Tibial artery (tissue), 4 donors: ENCODE measurements at regions not wholly inside any gene's neighbourhood (a gene's known extent, or its start where the extent isn't known, plus 50 kb on each side); places are given as distances from the start of the nearest gene placed in this dataset.

ENCODE experiments used
- DNase-seq, 2 donors: peaks; one replicate each; pipeline ENCODE4 v3.0.0-alpha.2; 2019
- H3K27ac ChIP-seq, 2 donors: fragments of 200-600 bp; sonication (generic) in 1 of 2; 1 replicate in 1 of 2; 2 replicates in 1 of 2; pipeline ENCODE4 v1.5.1; 2018 to 2019; ENCODE audit warnings: mild to moderate bottlenecking in 1 of 2
- H3K27me3 ChIP-seq, 2 donors: fragments of 200-600 bp; sonication (generic) in 1 of 2; one replicate each; pipeline versions ENCODE4 v1.5.1 to v1.6.0; 2016 to 2019
- H3K36me3 ChIP-seq, 3 donors: fragments of 200-600 bp; sonication (generic) in 2 of 3; one replicate each; pipeline ENCODE4 v1.5.1; 2016 to 2019; ENCODE audit warnings: mild to moderate bottlenecking in 2 of 3
- H3K4me1 ChIP-seq, 4 donors: fragments of 200-600 bp; sonication (generic) in 2 of 4; 1 replicate in 3 of 4; 2 replicates in 1 of 4; pipeline ENCODE4 v1.5.1; 2016 to 2019
- H3K4me3 ChIP-seq, 2 donors: fragments of 200-600 bp; sonication (generic) in 1 of 2; 1 replicate in 1 of 2; 2 replicates in 1 of 2; pipeline ENCODE4 v1.5.1; 2018 to 2019; ENCODE audit warnings: mild to moderate bottlenecking in 2 of 2
- H3K9me3 ChIP-seq, 3 donors: fragments of 200-600 bp; sonication (generic) in 1 of 3; one replicate each; pipeline ENCODE4 v1.5.1; 2016 to 2019
- intact Hi-C: fragments of 100-400 bp; cut with DNase I; formaldehyde crosslinking; loops from one replicate; pipeline ENCODE4 v1.15.0; 2023; ENCODE audit warnings: low total_unique reads
- TF ChIP-seq, protein P1 (sequence below), 2 experiments: fragments of 200-600 bp in 1 of 2; fragments of 450-650 bp in 1 of 2; IDR thresholded peaks; one replicate each; pipeline ENCODE4 v1.5.1; 2017 to 2019; ENCODE audit warnings: antibody characterized with exemption in 2 of 2, mild to moderate bottlenecking in 1 of 2, moderate library complexity in 1 of 2

GRCh38 chr12:42683933-42684801 is 94.6 kb upstream of the PRICKLE1 start:
- intact Hi-C loops: no loop called here
- DNase-seq: no peak
- Histone ChIP-seq H3K4me1 (peaks cover 0 to 10% (median 0%) of the 10 kb centered on the region in 4 donors), H3K4me3 (no peak overlapping the region), H3K9me3 (no peaks in the 10 kb centered on the region), H3K27me3 (no peaks in the 10 kb centered on the region), H3K27ac (no peak overlapping the region), H3K36me3 (no peaks in the 10 kb centered on the region)
- TF ChIP-seq, protein P1, sequence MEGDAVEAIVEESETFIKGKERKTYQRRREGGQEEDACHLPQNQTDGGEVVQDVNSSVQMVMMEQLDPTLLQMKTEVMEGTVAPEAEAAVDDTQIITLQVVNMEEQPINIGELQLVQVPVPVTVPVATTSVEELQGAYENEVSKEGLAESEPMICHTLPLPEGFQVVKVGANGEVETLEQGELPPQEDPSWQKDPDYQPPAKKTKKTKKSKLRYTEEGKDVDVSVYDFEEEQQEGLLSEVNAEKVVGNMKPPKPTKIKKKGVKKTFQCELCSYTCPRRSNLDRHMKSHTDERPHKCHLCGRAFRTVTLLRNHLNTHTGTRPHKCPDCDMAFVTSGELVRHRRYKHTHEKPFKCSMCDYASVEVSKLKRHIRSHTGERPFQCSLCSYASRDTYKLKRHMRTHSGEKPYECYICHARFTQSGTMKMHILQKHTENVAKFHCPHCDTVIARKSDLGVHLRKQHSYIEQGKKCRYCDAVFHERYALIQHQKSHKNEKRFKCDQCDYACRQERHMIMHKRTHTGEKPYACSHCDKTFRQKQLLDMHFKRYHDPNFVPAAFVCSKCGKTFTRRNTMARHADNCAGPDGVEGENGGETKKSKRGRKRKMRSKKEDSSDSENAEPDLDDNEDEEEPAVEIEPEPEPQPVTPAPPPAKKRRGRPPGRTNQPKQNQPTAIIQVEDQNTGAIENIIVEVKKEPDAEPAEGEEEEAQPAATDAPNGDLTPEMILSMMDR (IDR thresholded peaks at IDR 0.05): no peak

- Histone ChIP-seq H3K27me3 (no peaks in the 10 kb centered on the region), H3K4me1 (peaks cover 0 to 12% (median 0%) of the 10 kb centered on the region in 4 donors), H3K9me3 (no peaks in the 10 kb centered on the region), H3K27ac (no peak overlapping the region), H3K36me3 (no peaks in the 10 kb centered on the region), H3K4me3 (no peak overlapping the region)
- intact Hi-C loops: no loop called here
- TF ChIP-seq, protein P1 (IDR thresholded peaks at IDR 0.05): no peak
- DNase-seq: no peak
Measured at GRCh38 chr12:42683266-42683665, 93.7 kb upstream of the PRICKLE1 start.

DNA sequence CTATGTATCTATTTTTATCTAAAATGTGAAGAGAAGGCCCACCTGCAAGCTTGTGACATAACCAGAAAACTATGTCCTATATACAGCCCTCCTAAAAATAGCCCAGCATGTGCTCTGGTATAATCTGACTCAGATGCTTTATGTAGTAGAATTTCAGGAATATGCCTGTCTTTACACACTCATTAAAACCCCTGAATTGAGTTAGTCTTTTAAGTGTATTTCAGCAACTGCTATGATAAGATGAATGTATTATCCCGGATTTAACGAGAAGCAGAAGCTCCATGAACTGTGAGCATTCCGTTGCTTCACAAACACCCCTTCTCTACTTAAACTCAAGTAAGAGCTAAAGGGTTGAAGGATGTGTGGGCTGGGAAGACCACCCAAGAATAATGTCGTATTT is 89.9 kb upstream of the PRICKLE1 start:
- no peak overlapping the region for H3K4me3 ChIP-seq
- DNase-seq: no peak
- H3K27me3 ChIP-seq: no peaks in the 10 kb centered on the region
- TF ChIP-seq, protein P1 (IDR thresholded peaks at IDR 0.05): no peak
- no peaks in the 10 kb centered on the region for H3K36me3 ChIP-seq
- no peak overlapping the region for H3K27ac ChIP-seq
- H3K4me1 ChIP-seq: peaks cover 0 to 12% (median 0%) of the 10 kb centered on the region in 4 donors
- H3K9me3 ChIP-seq: no peaks in the 10 kb centered on the region
- intact Hi-C loops: loop anchor here (5.0 kb wide), 1 partner anchor 358 kb away; no protein-coding TSS in a partner anchor

DNA sequence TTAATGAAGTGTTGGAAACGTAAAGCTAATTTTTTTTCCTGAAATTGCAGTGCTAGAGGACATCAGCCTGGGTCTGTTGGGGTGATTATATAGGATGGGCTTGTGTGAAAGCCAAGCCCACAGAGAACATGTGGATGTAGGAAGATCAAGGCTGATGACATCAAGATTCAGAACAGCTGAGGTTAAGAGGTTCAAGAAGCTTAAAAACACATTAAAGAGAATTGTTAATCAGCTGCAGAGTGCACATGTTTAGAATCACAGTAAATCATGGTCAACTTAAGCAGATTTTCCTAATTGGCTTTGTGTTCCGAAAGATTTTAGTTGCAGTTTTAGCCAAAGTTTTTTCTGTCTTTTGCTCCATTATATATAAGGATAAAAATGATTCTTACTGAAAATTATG is 87.9 kb upstream of the PRICKLE1 start:
- H3K9me3 ChIP-seq: no peaks in the 10 kb centered on the region
- no peaks in the 10 kb centered on the region for H3K27me3 ChIP-seq
- DNase-seq: no peak
- H3K27ac ChIP-seq: no peak overlapping the region
- no peaks in the 10 kb centered on the region for H3K36me3 ChIP-seq
- TF ChIP-seq, protein P1 (IDR thresholded peaks at IDR 0.05): no peak
- intact Hi-C loops: loop anchor here (5.0 kb wide), 1 partner anchor 360 kb away; no protein-coding TSS in a partner anchor
- peaks cover 0 to 12% (median 0%) of the 10 kb centered on the region in 4 donors for H3K4me1 ChIP-seq
- no peak overlapping the region for H3K4me3 ChIP-seq

DNA sequence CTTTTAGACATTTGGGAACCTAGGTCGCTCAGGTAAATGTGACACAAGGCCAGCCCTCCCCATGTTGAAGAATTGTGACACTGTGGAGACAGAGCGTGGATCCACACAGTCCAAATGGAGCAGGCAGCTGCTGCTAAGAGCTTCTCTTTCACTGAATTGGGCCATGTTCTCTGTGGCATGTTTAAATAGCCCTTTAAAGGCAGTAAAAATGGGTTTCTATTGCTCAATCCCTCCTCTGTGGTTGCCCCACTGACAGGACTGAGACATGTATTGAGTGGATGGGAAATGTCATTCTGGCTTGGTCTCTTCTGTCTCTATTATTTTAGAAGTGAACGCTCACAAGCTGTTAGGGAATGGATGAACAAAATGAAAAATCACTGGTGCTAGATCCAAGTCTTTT is 84.0 kb upstream of the PRICKLE1 start:
- intact Hi-C loops: no loop called here
- H3K36me3 ChIP-seq: no peaks in the 10 kb centered on the region

More for the DNA sequence above, 84.0 kb upstream of the PRICKLE1 start:
- no peak overlapping the region for H3K4me3 ChIP-seq
- no peaks in the 10 kb centered on the region for H3K27me3 ChIP-seq
- no peaks in the 10 kb centered on the region for H3K9me3 ChIP-seq
- no peak for DNase-seq
- H3K4me1 ChIP-seq: no peaks in the 10 kb centered on the region
- TF ChIP-seq, protein P1 (IDR thresholded peaks at IDR 0.05): no peak
- no peak overlapping the region for H3K27ac ChIP-seq
